Right atrium auricular region (tissue), 2 donors: ENCODE measurements at regions not wholly inside any gene's neighbourhood (a gene's known extent, or its start where the extent isn't known, plus 50 kb on each side); places are given as distances from the start of the nearest gene placed in this dataset.

Source experiments
- DNase-seq: peaks from one replicate; pipeline ENCODE4 v3.0.0-alpha.2; 2019; ENCODE audit warnings: low spot score
- H3K27ac ChIP-seq, 2 donors: fragments of 200-600 bp; sonication (generic); 1 replicate in 1 of 2; 2 replicates in 1 of 2; pipeline ENCODE4 v1.5.1; 2016 to 2019
- H3K27me3 ChIP-seq, 2 donors: fragments of 200-600 bp; sonication (generic); one replicate each; pipeline versions ENCODE4 v1.5.1 to v1.6.0; 2017 to 2019
- H3K36me3 ChIP-seq: fragments of 200-600 bp; sonication (generic); one replicate; pipeline ENCODE4 v1.5.1; 2016
- H3K4me1 ChIP-seq, 2 donors: fragments of 200-600 bp; sonication (generic); one replicate each; pipeline versions ENCODE4 v1.5.1 to v1.6.0; 2017 to 2019
- H3K4me3 ChIP-seq, 2 donors: fragments of 200-600 bp; sonication (generic); 1 replicate in 1 of 2; 2 replicates in 1 of 2; pipeline ENCODE4 v1.5.1; 2017 to 2019; ENCODE audit warnings: mild to moderate bottlenecking in 1 of 2, moderate library complexity in 1 of 2
- H3K9me3 ChIP-seq, 2 donors: fragments of 200-600 bp; sonication (generic); one replicate each; pipeline ENCODE4 v1.5.1; 2019
- TF ChIP-seq, protein P1 (sequence below), 2 donors: fragments of 200-600 bp; sonication (generic); IDR thresholded peaks; one replicate each; pipeline ENCODE4 v1.5.1; 2019; ENCODE audit warnings: antibody characterized with exemption in 2 of 2

DNA sequence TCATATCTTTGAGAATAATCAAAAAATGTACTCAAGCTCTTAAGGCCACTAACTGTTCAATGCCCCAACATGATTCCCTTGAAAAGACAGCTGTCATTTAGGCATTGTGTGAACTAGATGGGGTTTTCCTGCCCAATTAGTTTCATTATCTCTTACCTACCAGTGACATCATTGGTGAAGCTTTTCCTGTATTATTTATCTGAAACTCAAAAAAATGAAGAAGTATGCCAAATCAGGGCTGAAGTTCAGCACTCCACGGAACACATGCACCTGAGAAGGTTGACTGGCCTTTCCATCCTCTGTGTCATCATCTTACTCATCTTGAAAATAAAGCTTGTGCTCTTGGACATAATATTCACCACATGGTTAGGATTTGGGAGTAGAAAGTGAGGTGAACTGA lies 126.4 kb downstream of the TXNL1 start:
- H3K27ac ChIP-seq = no peak overlapping the region
- H3K4me1 ChIP-seq = no peaks in the 10 kb centered on the region
- no peak overlapping the region for H3K4me3 ChIP-seq
- TF ChIP-seq, protein P1, sequence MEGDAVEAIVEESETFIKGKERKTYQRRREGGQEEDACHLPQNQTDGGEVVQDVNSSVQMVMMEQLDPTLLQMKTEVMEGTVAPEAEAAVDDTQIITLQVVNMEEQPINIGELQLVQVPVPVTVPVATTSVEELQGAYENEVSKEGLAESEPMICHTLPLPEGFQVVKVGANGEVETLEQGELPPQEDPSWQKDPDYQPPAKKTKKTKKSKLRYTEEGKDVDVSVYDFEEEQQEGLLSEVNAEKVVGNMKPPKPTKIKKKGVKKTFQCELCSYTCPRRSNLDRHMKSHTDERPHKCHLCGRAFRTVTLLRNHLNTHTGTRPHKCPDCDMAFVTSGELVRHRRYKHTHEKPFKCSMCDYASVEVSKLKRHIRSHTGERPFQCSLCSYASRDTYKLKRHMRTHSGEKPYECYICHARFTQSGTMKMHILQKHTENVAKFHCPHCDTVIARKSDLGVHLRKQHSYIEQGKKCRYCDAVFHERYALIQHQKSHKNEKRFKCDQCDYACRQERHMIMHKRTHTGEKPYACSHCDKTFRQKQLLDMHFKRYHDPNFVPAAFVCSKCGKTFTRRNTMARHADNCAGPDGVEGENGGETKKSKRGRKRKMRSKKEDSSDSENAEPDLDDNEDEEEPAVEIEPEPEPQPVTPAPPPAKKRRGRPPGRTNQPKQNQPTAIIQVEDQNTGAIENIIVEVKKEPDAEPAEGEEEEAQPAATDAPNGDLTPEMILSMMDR (IDR thresholded peaks at IDR 0.05) = no peak
- H3K27me3 ChIP-seq = no peaks in the 10 kb centered on the region
- no peaks in the 10 kb centered on the region for H3K9me3 ChIP-seq
- no peaks in the 10 kb centered on the region for H3K36me3 ChIP-seq
- DNase-seq = no peak

DNA sequence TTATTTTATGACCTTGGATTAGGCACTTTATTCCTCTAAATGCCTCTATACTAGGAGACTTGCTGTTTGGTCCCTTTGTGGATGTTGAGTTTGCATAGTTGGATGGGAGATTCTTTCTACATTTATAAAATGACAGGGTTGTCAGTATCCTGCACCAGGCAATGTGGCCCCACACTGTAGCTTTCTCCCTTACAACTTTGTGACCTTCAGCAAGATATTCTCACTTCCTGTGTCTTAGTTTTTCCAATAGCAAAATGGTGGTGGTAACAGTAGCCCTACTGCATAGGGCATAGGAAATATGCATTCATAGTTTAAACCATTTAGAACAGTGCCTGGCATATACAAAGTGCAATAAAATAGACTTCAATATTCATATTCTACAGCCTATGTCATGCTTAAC lies 128.3 kb downstream of the TXNL1 start:
- DNase-seq = no peak
- Histone ChIP-seq H3K9me3 (no peaks in the 10 kb centered on the region), H3K27me3 (no peaks in the 10 kb centered on the region), H3K27ac (no peak overlapping the region), H3K4me1 (no peaks in the 10 kb centered on the region), H3K4me3 (no peak overlapping the region), H3K36me3 (no peaks in the 10 kb centered on the region)
- TF ChIP-seq, protein P1 (IDR thresholded peaks at IDR 0.05) = no peak

DNA sequence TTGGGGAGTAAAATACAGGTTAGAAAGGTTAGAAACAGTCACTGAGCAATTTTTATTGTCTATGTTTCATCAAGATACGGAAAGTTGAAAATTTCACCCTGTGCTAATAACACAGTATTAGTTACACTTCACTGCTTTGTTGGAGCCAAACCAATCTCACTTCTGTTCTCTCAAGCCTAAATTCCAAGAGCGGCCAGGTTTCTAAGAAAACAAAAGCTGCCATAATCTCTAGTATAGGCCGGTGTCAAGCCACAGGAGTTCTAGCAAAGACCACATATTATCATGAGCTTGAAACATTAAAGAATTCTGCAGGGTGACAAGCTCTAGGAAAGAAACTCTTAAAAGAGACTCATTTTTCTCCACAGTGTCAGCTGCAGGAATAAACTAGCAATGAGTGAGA lies 128.7 kb downstream of the TXNL1 start:
- no peak overlapping the region for H3K27ac ChIP-seq
- H3K27me3 ChIP-seq = no peaks in the 10 kb centered on the region
- DNase-seq = no peak
- no peaks in the 10 kb centered on the region for H3K4me1 ChIP-seq
- no peaks in the 10 kb centered on the region for H3K36me3 ChIP-seq
- TF ChIP-seq, protein P1 (IDR thresholded peaks at IDR 0.05) = no peak
- no peaks in the 10 kb centered on the region for H3K9me3 ChIP-seq
- no peak overlapping the region for H3K4me3 ChIP-seq

DNA sequence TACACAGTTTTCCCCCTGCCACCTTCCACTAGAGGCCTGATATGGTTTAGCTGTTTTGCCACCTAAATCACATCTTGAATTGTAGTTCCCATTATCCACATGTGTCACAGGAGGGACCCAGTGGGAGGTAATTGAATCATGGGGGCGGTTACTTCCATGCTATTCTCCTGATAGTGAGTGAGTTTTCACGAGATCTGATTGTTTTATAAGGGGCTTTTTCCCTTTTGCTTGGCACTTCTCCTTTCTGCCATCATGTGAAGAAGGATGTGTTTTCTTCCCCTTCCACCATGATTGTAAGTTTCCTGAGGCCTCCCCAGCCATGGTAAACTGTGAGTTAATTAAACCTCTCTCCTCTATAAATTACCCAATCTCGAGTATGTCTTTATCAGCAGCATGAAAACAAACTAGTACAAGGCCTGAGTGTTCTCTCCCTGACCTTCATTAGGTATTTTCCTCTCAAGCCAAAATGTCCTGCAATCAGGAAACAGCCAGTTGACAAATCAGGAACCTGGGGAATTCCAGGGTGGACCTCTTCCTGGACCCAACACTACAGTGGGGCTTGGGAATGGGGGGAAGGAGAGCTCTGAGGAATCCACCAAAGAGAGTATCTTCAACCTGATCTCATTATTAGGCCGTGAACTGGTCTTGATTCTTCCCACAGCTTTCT lies 129.9 kb downstream of the TXNL1 start:
- no peaks in the 10 kb centered on the region for H3K9me3 ChIP-seq
- DNase-seq = no peak
- no peaks in the 10 kb centered on the region for H3K27me3 ChIP-seq
- no peaks in the 10 kb centered on the region for H3K36me3 ChIP-seq
- TF ChIP-seq, protein P1 (IDR thresholded peaks at IDR 0.05) = no peak
- H3K4me3 ChIP-seq = no peak overlapping the region
- no peak overlapping the region for H3K27ac ChIP-seq
- no peaks in the 10 kb centered on the region for H3K4me1 ChIP-seq

DNA sequence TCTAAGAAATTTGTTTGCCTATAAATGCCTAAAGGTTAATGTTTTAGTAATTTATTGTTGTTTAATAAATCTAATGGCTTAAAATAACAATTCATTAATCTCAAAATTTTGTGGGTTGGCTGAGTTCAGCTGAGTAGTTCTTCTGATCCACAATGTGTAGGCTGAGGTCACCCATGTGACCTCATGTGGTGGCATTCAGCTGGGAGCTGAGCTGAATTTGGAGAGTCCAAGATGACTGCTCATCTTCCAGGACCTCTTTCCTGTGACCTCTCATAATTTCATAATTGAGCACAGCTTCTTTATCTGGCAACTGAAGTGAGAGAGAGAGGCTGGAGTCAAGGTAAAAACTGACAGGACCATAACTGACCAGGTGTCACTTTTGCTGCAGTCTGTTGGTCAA lies 132.4 kb downstream of the TXNL1 start:
- Histone ChIP-seq H3K36me3 (no peaks in the 10 kb centered on the region), H3K4me1 (peaks cover 0 to 6% of the 10 kb centered on the region in 2 donors), H3K9me3 (no peaks in the 10 kb centered on the region), H3K4me3 (no peak overlapping the region), H3K27me3 (no peaks in the 10 kb centered on the region), H3K27ac (no peak overlapping the region)
- TF ChIP-seq, protein P1 (IDR thresholded peaks at IDR 0.05) = no peak
- DNase-seq = no peak

DNA sequence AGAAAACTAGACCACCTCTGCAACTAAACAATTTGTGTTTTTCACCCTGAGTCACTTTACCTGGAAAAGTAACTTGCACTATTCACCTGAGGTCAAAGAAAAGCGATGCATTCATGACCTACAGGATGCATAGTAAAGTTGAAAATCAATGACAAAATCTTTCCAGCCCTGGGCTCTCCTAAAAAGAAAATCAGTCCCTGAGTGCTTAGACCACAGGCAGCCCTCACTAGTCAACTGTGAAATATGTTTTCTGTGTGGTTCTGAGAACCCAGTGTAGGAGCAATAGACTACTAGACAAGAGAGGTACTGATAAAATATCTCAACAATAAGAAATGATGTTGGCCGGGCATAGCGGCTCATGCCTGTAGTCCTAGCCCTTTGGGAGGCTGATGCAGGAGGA lies 133.1 kb downstream of the TXNL1 start:
- no peak overlapping the region for H3K27ac ChIP-seq
- H3K4me3 ChIP-seq = no peak overlapping the region
- no peaks in the 10 kb centered on the region for H3K36me3 ChIP-seq
- no peak for DNase-seq
- TF ChIP-seq, protein P1 (IDR thresholded peaks at IDR 0.05) = no peak
- H3K27me3 ChIP-seq = no peaks in the 10 kb centered on the region
- no peaks in the 10 kb centered on the region for H3K9me3 ChIP-seq
- H3K4me1 ChIP-seq = peaks cover 0 to 6% of the 10 kb centered on the region in 2 donors
